HUES48 (cell line): ENCODE measurements at regions not wholly inside any gene's neighbourhood (a gene's known extent, or its start where the extent isn't known, plus 50 kb on each side); places are given as distances from the start of the nearest gene placed in this dataset.

ENCODE experiments used
- H3K27ac ChIP-seq: one replicate; pipeline ENCODE4 v1.7.0; 2013; ENCODE audit warnings: low read depth, low read length, inconsistent platforms
- H3K27me3 ChIP-seq: 2 replicates; pipeline ENCODE4 v1.6.1; 2013; ENCODE audit warnings: mild to moderate bottlenecking, low read length; ENCODE audit not compliant: control insufficient read depth, insufficient read depth
- H3K36me3 ChIP-seq: 2 replicates; pipeline ENCODE4 v1.6.1; 2013; ENCODE audit warnings: low read length; ENCODE audit not compliant: control insufficient read depth, insufficient read depth
- H3K4me1 ChIP-seq: 2 replicates; pipeline ENCODE4 v1.6.1; 2013; ENCODE audit warnings: mild to moderate bottlenecking, low read length; ENCODE audit not compliant: control insufficient read depth, insufficient read depth
- H3K4me3 ChIP-seq: 2 replicates; pipeline ENCODE4 v1.5.1; 2013; ENCODE audit warnings: mild to moderate bottlenecking, low read depth, low read length
- H3K9ac ChIP-seq: 2 replicates; pipeline ENCODE4 v1.6.1; 2013; ENCODE audit warnings: mild to moderate bottlenecking, low read depth, low read length, moderate library complexity
- H3K9me3 ChIP-seq: 2 replicates; pipeline ENCODE4 v1.6.1; 2013; ENCODE audit warnings: low read length; ENCODE audit not compliant: control insufficient read depth, insufficient read depth

- Histone ChIP-seq H3K4me1 (no peaks in the 10 kb centered on the region), H3K9me3 (peaks cover 14% of the 10 kb centered on the region; the same call in 1 of the 2 replicates), H3K27ac (no peak overlapping the region), H3K36me3 (no peaks in the 10 kb centered on the region), H3K4me3 (no peak overlapping the region), H3K9ac (no peak overlapping the region), H3K27me3 (no peaks in the 10 kb centered on the region)
Measured at GRCh38 chr5:173464813-173465212, 136.6 kb upstream of the STC2 start.

- Histone ChIP-seq H3K4me1 (no peaks in the 10 kb centered on the region), H3K27me3 (no peaks in the 10 kb centered on the region), H3K9ac (no peak overlapping the region), H3K4me3 (no peak overlapping the region), H3K27ac (no peak overlapping the region), H3K9me3 (peaks cover 14% of the 10 kb centered on the region; the same call in 1 of the 2 replicates), H3K36me3 (no peaks in the 10 kb centered on the region)
Measured at GRCh38 chr5:173463207-173463606, 135.0 kb upstream of the STC2 start.

DNA sequence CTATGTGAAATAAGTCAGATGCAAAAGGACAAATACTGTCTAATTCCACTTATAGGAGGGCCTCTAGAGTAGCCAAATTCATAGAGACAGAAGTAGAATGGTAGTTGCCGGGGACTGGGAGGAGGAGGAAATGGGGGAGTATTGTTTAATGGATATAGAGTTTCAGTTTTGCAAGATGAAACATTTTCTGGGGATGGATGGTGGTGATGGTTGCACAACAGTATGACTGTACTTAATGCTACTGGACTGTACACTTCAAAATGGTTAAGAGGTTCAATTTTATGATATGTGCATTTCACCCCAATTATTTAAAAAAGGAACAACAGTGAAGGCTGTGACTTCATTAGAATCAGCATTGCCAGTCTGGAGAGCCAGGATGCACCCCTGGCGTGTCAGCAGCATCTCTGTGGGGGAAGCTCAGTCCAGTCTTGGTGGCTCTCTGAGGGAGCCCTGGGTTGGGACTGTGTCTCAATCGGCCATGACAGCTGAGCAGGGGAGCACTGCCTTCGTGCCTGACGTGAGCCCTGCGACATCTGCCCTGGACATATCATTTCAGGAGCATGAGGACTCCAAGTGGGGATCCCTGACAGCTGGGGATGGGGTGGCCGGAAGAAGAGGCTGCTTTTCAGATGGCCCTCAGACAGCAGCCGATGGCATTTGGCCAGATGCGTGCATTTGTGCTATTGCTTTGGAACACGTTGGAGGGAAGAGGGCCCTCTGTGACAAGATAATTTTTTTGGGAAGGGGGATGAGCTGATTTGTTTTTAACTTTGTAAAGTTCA, 130.8 kb upstream of the STC2 start:
- Histone ChIP-seq H3K4me3 (no peak overlapping the region), H3K4me1 (no peaks in the 10 kb centered on the region), H3K27me3 (no peaks in the 10 kb centered on the region), H3K9ac (no peak overlapping the region), H3K27ac (no peak overlapping the region), H3K9me3 (no peaks in the 10 kb centered on the region), H3K36me3 (no peaks in the 10 kb centered on the region)

DNA sequence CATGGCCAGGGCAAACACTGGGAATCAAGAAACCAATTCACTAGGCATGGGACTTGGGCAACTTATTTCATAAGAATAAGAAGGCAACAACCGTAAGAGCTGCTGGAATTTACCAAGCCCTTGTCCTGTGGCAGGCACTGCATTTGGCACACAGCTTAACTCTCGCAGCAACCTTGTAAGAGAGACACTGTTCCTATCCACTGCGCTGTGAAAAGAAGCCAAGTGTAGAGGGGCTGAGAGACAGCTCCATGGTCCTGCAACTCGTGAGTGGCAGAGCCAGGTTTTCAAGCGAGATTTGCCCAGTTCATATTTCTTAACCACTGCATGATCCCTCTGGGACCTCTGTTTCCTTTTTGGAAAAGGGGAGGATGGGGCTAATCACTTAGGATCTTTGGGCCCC, 129.3 kb upstream of the STC2 start:
- no peaks in the 10 kb centered on the region for H3K9me3 ChIP-seq
- no peaks in the 10 kb centered on the region for H3K4me1 ChIP-seq
- no peak overlapping the region for H3K27ac ChIP-seq
- H3K27me3 ChIP-seq: no peaks in the 10 kb centered on the region
- H3K36me3 ChIP-seq: no peaks in the 10 kb centered on the region
- no peak overlapping the region for H3K4me3 ChIP-seq
- H3K9ac ChIP-seq: no peak overlapping the region

GRCh38 chr5:173456751-173457171, 128.5 kb upstream of the STC2 start:
- Histone ChIP-seq H3K27ac (no peak overlapping the region), H3K4me1 (no peaks in the 10 kb centered on the region)

DNA sequence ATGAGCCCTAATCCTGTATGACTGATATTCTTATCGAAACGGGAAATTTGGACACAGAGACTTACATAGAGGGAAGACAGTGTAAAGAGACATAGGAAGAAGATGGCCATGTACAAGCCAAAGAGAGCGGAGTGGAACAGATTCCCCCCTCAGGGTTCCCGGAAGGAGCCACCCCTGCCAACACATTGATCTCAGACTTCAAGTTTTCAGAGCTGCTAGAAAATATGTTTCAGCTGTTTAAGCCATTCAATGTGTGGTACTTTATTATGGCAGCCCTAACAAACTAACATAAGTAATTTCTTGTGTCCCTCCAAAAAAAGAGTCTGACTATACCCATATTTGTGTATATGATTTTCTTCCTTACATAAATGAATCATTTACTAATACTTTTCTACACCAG, 128.0 kb upstream of the STC2 start:
- Histone ChIP-seq H3K27me3 (no peaks in the 10 kb centered on the region), H3K9me3 (no peaks in the 10 kb centered on the region; the same call in 1 of the 2 replicates), H3K9ac (no peak overlapping the region), H3K4me1 (no peaks in the 10 kb centered on the region), H3K27ac (no peak overlapping the region), H3K4me3 (no peak overlapping the region), H3K36me3 (no peaks in the 10 kb centered on the region)

More at GRCh38 chr5:173456751-173457171, 128.5 kb upstream of the STC2 start:
- no peak overlapping the region for H3K4me3 ChIP-seq
- no peaks in the 10 kb centered on the region for H3K27me3 ChIP-seq
- no peaks in the 10 kb centered on the region for H3K9me3 ChIP-seq
- no peaks in the 10 kb centered on the region for H3K36me3 ChIP-seq
- H3K9ac ChIP-seq: no peak overlapping the region

DNA sequence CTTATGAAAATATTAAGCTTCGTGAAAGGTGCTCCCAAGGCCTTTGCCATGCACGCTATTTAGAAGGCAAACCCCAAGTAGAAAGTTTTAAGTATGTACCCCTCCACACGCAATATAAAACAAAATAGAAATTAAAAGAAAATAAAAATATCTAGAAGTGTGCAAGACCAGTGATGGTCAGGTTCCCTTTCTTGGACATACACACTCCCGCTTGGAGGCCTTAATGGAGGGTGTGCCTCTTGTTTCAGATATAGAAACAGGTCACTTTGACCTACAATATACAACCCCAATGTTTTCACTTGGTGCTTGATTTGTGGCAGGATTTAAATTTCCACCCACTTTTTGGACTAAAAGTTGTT, 127.4 kb upstream of the STC2 start:
- Histone ChIP-seq H3K27me3 (no peaks in the 10 kb centered on the region), H3K27ac (no peak overlapping the region), H3K4me1 (no peaks in the 10 kb centered on the region), H3K4me3 (no peak overlapping the region), H3K36me3 (no peaks in the 10 kb centered on the region), H3K9me3 (no peaks in the 10 kb centered on the region; the same call in 1 of the 2 replicates), H3K9ac (no peak overlapping the region)

GRCh38 chr5:173454736-173455598, 126.8 kb upstream of the STC2 start:
- no peak overlapping the region for H3K4me3 ChIP-seq
- H3K4me1 ChIP-seq: no peaks in the 10 kb centered on the region
- H3K27ac ChIP-seq: no peak overlapping the region
- no peak overlapping the region for H3K9ac ChIP-seq
- H3K27me3 ChIP-seq: no peaks in the 10 kb centered on the region
- H3K9me3 ChIP-seq: no peaks in the 10 kb centered on the region; the same call in 1 of the 2 replicates
- no peaks in the 10 kb centered on the region for H3K36me3 ChIP-seq

DNA sequence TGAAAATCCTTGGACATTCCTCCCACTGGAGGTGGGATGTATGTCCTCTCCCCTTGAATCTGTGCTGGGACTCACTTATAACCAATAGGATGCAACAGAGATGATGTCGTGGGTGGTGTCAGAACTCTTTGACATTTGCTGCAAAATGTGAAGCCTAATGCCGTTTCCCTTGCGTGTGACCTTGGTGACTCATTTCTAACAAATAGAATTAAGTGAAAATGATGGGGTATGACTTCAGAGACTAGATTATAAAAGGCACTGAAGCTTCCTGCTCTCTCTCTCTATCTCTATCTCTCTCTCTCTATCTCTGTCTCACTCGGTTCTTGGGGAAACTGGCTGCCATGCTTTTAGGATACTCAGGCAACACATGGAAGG, 126.1 kb upstream of the STC2 start:
- H3K9ac ChIP-seq: no peak overlapping the region
- H3K9me3 ChIP-seq: no peaks in the 10 kb centered on the region; the same call in 1 of the 2 replicates
- H3K27me3 ChIP-seq: no peaks in the 10 kb centered on the region
- H3K36me3 ChIP-seq: no peaks in the 10 kb centered on the region
- no peak overlapping the region for H3K27ac ChIP-seq
- H3K4me3 ChIP-seq: no peak overlapping the region
- no peaks in the 10 kb centered on the region for H3K4me1 ChIP-seq

DNA sequence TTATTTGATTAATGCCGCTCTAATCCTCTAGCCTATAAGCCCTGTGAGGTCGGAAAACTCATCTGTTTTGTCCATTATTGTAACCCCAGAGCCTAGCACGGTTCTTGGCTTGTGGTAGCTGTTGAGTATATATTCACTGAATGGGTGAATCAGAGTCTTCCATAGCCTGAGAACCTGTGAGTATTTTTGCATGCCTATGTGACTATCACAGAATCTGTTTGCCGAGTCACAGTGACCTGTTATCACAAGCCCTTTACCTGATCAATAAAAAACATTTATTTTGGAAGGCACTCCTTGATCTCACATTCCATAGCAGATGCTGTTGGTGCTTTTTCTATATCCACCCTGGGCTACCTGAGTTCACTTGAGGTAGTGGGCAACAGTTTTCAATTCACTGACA, 125.0 kb upstream of the STC2 start:
- Histone ChIP-seq H3K4me1 (no peaks in the 10 kb centered on the region), H3K9ac (no peak overlapping the region), H3K27ac (no peak overlapping the region)

More for the DNA sequence above, 125.0 kb upstream of the STC2 start:
- no peaks in the 10 kb centered on the region for H3K27me3 ChIP-seq
- H3K4me3 ChIP-seq: no peak overlapping the region
- H3K36me3 ChIP-seq: no peaks in the 10 kb centered on the region
- H3K9me3 ChIP-seq: no peaks in the 10 kb centered on the region; the same call in 1 of the 2 replicates
